ENCODE measurements at regions not wholly inside any gene's neighbourhood (a gene's known extent, or its start where the extent isn't known, plus 50 kb on each side); places are given as distances from the start of the nearest gene placed in this dataset.
"Not testable (repeated sequence)": the region's sequence is repeated elsewhere in the genome, so short reads cannot be mapped to it uniquely, and the experiment has no call there.

GRCh38 chr9:33623658-33624586 is 99.9 kb downstream of the ANKRD18B start:
- Histone ChIP-seq H3K4me1 (ENCODE audit: control insufficient read depth, extremely low read depth, insufficient read depth, low read length) (peaks cover 3% of the 10 kb centered on the region), H3K9ac (ENCODE audit: insufficient read depth, low read length) (no peak overlapping the region), H3K36me3 (ENCODE audit: control insufficient read depth, insufficient read depth, low read length) (no peaks in the 10 kb centered on the region), H3K9me3 (ENCODE audit: control insufficient read depth, insufficient read depth, low read depth, low read length) (no peaks in the 10 kb centered on the region), H2AFZ (ENCODE audit: low read length) (no peak overlapping the region), H3K79me2 (ENCODE audit: control insufficient read depth, insufficient read depth, low read length) (no peaks in the 10 kb centered on the region), H3K27ac (ENCODE audit: insufficient read depth, low read length) (no peak overlapping the region), H3K4me2 (ENCODE audit: extremely low read depth, insufficient read depth, low read length) (peak overlapping the region; percentile 5), H4K20me1 (ENCODE audit: control insufficient read depth, extremely low read depth, insufficient read depth, low read length) (no peaks in the 10 kb centered on the region), H3K27me3 (ENCODE audit: control insufficient read depth, insufficient read depth, low read length) (peaks cover under 1% of the 10 kb centered on the region), H3K4me3 (replicated peaks in 1 of 4; ENCODE audit: control extremely low read depth in 1 of 4, insufficient read depth in 1 of 4, low read depth in 3 of 4, low read length in 4 of 4) (no peak overlapping the region)
- peak; percentile 48 to 72 for DNase-seq (ENCODE audit: low read depth in 2 of 2)
- peak; percentile 59 for TF ChIP-seq EZH2 (IDR thresholded peaks at IDR 0.05; ENCODE audit: low read length, missing control alignments)
- TF ChIP-seq, protein P1, sequence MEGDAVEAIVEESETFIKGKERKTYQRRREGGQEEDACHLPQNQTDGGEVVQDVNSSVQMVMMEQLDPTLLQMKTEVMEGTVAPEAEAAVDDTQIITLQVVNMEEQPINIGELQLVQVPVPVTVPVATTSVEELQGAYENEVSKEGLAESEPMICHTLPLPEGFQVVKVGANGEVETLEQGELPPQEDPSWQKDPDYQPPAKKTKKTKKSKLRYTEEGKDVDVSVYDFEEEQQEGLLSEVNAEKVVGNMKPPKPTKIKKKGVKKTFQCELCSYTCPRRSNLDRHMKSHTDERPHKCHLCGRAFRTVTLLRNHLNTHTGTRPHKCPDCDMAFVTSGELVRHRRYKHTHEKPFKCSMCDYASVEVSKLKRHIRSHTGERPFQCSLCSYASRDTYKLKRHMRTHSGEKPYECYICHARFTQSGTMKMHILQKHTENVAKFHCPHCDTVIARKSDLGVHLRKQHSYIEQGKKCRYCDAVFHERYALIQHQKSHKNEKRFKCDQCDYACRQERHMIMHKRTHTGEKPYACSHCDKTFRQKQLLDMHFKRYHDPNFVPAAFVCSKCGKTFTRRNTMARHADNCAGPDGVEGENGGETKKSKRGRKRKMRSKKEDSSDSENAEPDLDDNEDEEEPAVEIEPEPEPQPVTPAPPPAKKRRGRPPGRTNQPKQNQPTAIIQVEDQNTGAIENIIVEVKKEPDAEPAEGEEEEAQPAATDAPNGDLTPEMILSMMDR (conservative IDR thresholded peaks at IDR 0.05 in 1 of 2, IDR thresholded peaks at IDR 0.05 in 1 of 2; ENCODE audit: low read depth in 1 of 2, low read length in 2 of 2), result peak; percentile 74 to 76

DNA sequence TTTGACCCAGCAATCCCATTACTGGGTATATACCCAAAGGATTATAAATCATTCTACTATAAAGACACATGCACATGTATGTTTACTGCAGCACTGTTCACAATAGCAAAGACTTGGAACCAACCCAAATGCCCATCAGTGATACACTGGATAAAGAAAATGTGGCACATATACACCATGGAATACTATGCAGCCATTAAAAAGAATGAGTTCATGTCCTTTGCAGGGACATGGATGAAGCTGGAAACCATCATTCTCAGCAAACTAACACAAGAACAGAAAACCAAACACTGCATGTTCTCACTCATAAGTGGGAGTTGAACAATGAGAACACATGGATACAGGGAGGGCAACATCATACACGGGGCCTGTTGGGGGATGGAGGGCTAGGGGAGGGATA is 104.3 kb downstream of the ANKRD18B start:
- H3K4me3 ChIP-seq (replicated peaks in 1 of 4; ENCODE audit: control extremely low read depth in 1 of 4, insufficient read depth in 1 of 4, low read depth in 3 of 4, low read length in 4 of 4); H3K79me2 ChIP-seq (ENCODE audit: control insufficient read depth, insufficient read depth, low read length); H3K4me1 ChIP-seq (ENCODE audit: control insufficient read depth, extremely low read depth, insufficient read depth, low read length); DNase-seq (ENCODE audit: low read depth in 2 of 2); H4K20me1 ChIP-seq (ENCODE audit: control insufficient read depth, extremely low read depth, insufficient read depth, low read length); H3K9ac ChIP-seq (ENCODE audit: insufficient read depth, low read length); H3K27ac ChIP-seq (ENCODE audit: insufficient read depth, low read length); H3K9me3 ChIP-seq (ENCODE audit: control insufficient read depth, insufficient read depth, low read depth, low read length); H2AFZ ChIP-seq (ENCODE audit: low read length); H3K36me3 ChIP-seq (ENCODE audit: control insufficient read depth, insufficient read depth, low read length); H3K4me2 ChIP-seq (ENCODE audit: extremely low read depth, insufficient read depth, low read length): not testable (repeated sequence)
- H3K27me3 ChIP-seq (ENCODE audit: control insufficient read depth, insufficient read depth, low read length), result peaks cover 10% of the 10 kb centered on the region

- Histone ChIP-seq H2AFZ (ENCODE audit: low read length) (no peak overlapping the region), H3K9me3 (ENCODE audit: control insufficient read depth, insufficient read depth, low read depth, low read length) (no peaks in the 10 kb centered on the region), H3K36me3 (ENCODE audit: control insufficient read depth, insufficient read depth, low read length) (no peaks in the 10 kb centered on the region), H3K9ac (ENCODE audit: insufficient read depth, low read length) (no peak overlapping the region), H3K79me2 (ENCODE audit: control insufficient read depth, insufficient read depth, low read length) (no peaks in the 10 kb centered on the region), H3K27ac (ENCODE audit: insufficient read depth, low read length) (no peak overlapping the region), H3K4me1 (ENCODE audit: control insufficient read depth, extremely low read depth, insufficient read depth, low read length) (no peaks in the 10 kb centered on the region), H4K20me1 (ENCODE audit: control insufficient read depth, extremely low read depth, insufficient read depth, low read length) (no peaks in the 10 kb centered on the region), H3K27me3 (ENCODE audit: control insufficient read depth, insufficient read depth, low read length) (peaks cover 10% of the 10 kb centered on the region), H3K4me2 (ENCODE audit: extremely low read depth, insufficient read depth, low read length) (no peak overlapping the region), H3K4me3 (replicated peaks in 1 of 4; ENCODE audit: control extremely low read depth in 1 of 4, insufficient read depth in 1 of 4, low read depth in 3 of 4, low read length in 4 of 4) (no peak overlapping the region)
- DNase-seq (ENCODE audit: low read depth in 2 of 2), result no peak
- no peak for TF ChIP-seq EZH2 (IDR thresholded peaks at IDR 0.05; ENCODE audit: low read length, missing control alignments)
- TF ChIP-seq, protein P1 (conservative IDR thresholded peaks at IDR 0.05 in 1 of 2, IDR thresholded peaks at IDR 0.05 in 1 of 2; ENCODE audit: low read depth in 1 of 2, low read length in 2 of 2), result no peak
Measured at GRCh38 chr9:33628865-33629410, 104.9 kb downstream of the ANKRD18B start.

Data from fibroblast of lung (primary cell).